ENCODE measurements at regions not wholly inside any gene's neighbourhood (a gene's known extent, or its start where the extent isn't known, plus 50 kb on each side); places are given as distances from the start of the nearest gene placed in this dataset.
"Not testable (repeated sequence)": the region's sequence is repeated elsewhere in the genome, so short reads cannot be mapped to it uniquely, and the experiment has no call there.

GRCh38 chr5:56376128-56376527 lies 143.0 kb upstream of the ANKRD55 start:
- DNase-seq (ENCODE audit: low read depth): no peak
- in situ Hi-C loops (cut with HindIII; ENCODE audit: low pct_unique_long_range_greater_than_20kb, low sequenced_read_pairs): no loop called here

- in situ Hi-C loops (cut with HindIII; ENCODE audit: low pct_unique_long_range_greater_than_20kb, low sequenced_read_pairs): no loop called here
- no peak for DNase-seq (ENCODE audit: low read depth)
Observed at GRCh38 chr5:56375011-56375410, 141.9 kb upstream of the ANKRD55 start.

- DNase-seq (ENCODE audit: low read depth); in situ Hi-C loops (cut with HindIII; ENCODE audit: low pct_unique_long_range_greater_than_20kb, low sequenced_read_pairs): not testable (repeated sequence)
Observed at GRCh38 chr5:56372491-56372890, 139.4 kb upstream of the ANKRD55 start.

- in situ Hi-C loops (cut with HindIII; ENCODE audit: low pct_unique_long_range_greater_than_20kb, low sequenced_read_pairs): no loop called here
- no peak for DNase-seq (ENCODE audit: low read depth)
Observed at GRCh38 chr5:56369361-56369811, 136.3 kb upstream of the ANKRD55 start.

GRCh38 chr5:56367748-56368147 lies 134.6 kb upstream of the ANKRD55 start:
- in situ Hi-C loops (cut with HindIII; ENCODE audit: low pct_unique_long_range_greater_than_20kb, low sequenced_read_pairs): no loop called here
- no peak for DNase-seq (ENCODE audit: low read depth)

GRCh38 chr5:56366986-56367385 lies 133.9 kb upstream of the ANKRD55 start:
- DNase-seq (ENCODE audit: low read depth): no peak
- in situ Hi-C loops (cut with HindIII; ENCODE audit: low pct_unique_long_range_greater_than_20kb, low sequenced_read_pairs): no loop called here

GRCh38 chr5:56361398-56361797 lies 128.3 kb upstream of the ANKRD55 start:
- no peak for DNase-seq (ENCODE audit: low read depth)
- in situ Hi-C loops (cut with HindIII; ENCODE audit: low pct_unique_long_range_greater_than_20kb, low sequenced_read_pairs): no loop called here

- in situ Hi-C loops (cut with HindIII; ENCODE audit: low pct_unique_long_range_greater_than_20kb, low sequenced_read_pairs): no loop called here
- no peak for DNase-seq (ENCODE audit: low read depth)
Observed at GRCh38 chr5:56360816-56361215, 127.7 kb upstream of the ANKRD55 start.

GRCh38 chr5:56359809-56360685 lies 126.9 kb upstream of the ANKRD55 start:
- DNase-seq (ENCODE audit: low read depth): no peak
- in situ Hi-C loops (cut with HindIII; ENCODE audit: low pct_unique_long_range_greater_than_20kb, low sequenced_read_pairs): no loop called here

GRCh38 chr5:56358703-56359681 lies 125.9 kb upstream of the ANKRD55 start:
- in situ Hi-C loops (cut with HindIII; ENCODE audit: low pct_unique_long_range_greater_than_20kb, low sequenced_read_pairs): no loop called here
- DNase-seq (ENCODE audit: low read depth): peak; percentile 100

- in situ Hi-C loops (cut with HindIII; ENCODE audit: low pct_unique_long_range_greater_than_20kb, low sequenced_read_pairs): no loop called here
- no peak for DNase-seq (ENCODE audit: low read depth)
Observed at GRCh38 chr5:56358046-56358445, 124.9 kb upstream of the ANKRD55 start.

- in situ Hi-C loops (cut with HindIII; ENCODE audit: low pct_unique_long_range_greater_than_20kb, low sequenced_read_pairs): no loop called here
Observed at GRCh38 chr5:56357426-56357825, 124.3 kb upstream of the ANKRD55 start.

GRCh38 chr5:56356836-56357160 lies 123.7 kb upstream of the ANKRD55 start:
- DNase-seq (ENCODE audit: low read depth): no peak
- in situ Hi-C loops (cut with HindIII; ENCODE audit: low pct_unique_long_range_greater_than_20kb, low sequenced_read_pairs): no loop called here

More at GRCh38 chr5:56357426-56357825, 124.3 kb upstream of the ANKRD55 start:
- DNase-seq (ENCODE audit: low read depth): peak; percentile 30

- in situ Hi-C loops (cut with HindIII; ENCODE audit: low pct_unique_long_range_greater_than_20kb, low sequenced_read_pairs): no loop called here
- DNase-seq (ENCODE audit: low read depth): peak; percentile 97
Observed at GRCh38 chr5:56356121-56356835, 123.1 kb upstream of the ANKRD55 start.

GRCh38 chr5:56354836-56355235 lies 121.7 kb upstream of the ANKRD55 start:
- no peak for DNase-seq (ENCODE audit: low read depth)
- in situ Hi-C loops (cut with HindIII; ENCODE audit: low pct_unique_long_range_greater_than_20kb, low sequenced_read_pairs): no loop called here

- in situ Hi-C loops (cut with HindIII; ENCODE audit: low pct_unique_long_range_greater_than_20kb, low sequenced_read_pairs): no loop called here
- no peak for DNase-seq (ENCODE audit: low read depth)
Observed at GRCh38 chr5:56352808-56353590, 119.9 kb upstream of the ANKRD55 start.

- in situ Hi-C loops (cut with HindIII; ENCODE audit: low pct_unique_long_range_greater_than_20kb, low sequenced_read_pairs): no loop called here
- peak; percentile 99 for DNase-seq (ENCODE audit: low read depth)
Observed at GRCh38 chr5:56350597-56351170, 117.6 kb upstream of the ANKRD55 start.
